K562 (cell line): ENCODE measurements at regions not wholly inside any gene's neighbourhood (a gene's known extent, or its start where the extent isn't known, plus 50 kb on each side); places are given as distances from the start of the nearest gene placed in this dataset.

ENCODE experiments used
- AFF4 ChIP-seq: sonication (generic); formaldehyde crosslinking; IDR thresholded peaks from 2 replicates; pipeline ENCODE4 v1.8.0; 2023; ENCODE audit warnings: mild to moderate bottlenecking, missing genetic modification reagents
- CREBBP ChIP-seq: IDR thresholded peaks from one replicate; pipeline ENCODE4 v1.6.1; 2012; ENCODE audit warnings: low read depth, mild to moderate bottlenecking, control low read depth, inconsistent platforms, low read length
- CTCF ChIP-seq, 3 experiments: IDR thresholded peaks in 2 of 3; conservative IDR thresholded peaks in 1 of 3; 2 replicates each; pipeline ENCODE4 v1.5.1; 2011 to 2012; ENCODE audit warnings: low read length in 3 of 3, mild to moderate bottlenecking in 3 of 3, control low read depth in 2 of 3, improper control_type of control experiment in 1 of 3, inconsistent platforms in 1 of 3, low read depth in 1 of 3, mixed read lengths in 1 of 3, moderate library complexity in 1 of 3; ENCODE audit not compliant: insufficient read depth in 2 of 3
- EP300 ChIP-seq: IDR thresholded peaks from 2 replicates; pipeline ENCODE4 v1.6.1; 2012; ENCODE audit warnings: low read length, improper control_type of control experiment
- GATA2 ChIP-seq: sonication (generic); formaldehyde crosslinking; IDR thresholded peaks from 2 replicates; pipeline ENCODE4 v1.4.0; 2020; ENCODE audit warnings: mild to moderate bottlenecking, missing genetic modification reagents
- GATAD2A ChIP-seq: fragments of 450-650 bp; IDR thresholded peaks from 2 replicates; pipeline ENCODE4 v1.6.1; 2017
- MAFF ChIP-seq: IDR thresholded peaks from 2 replicates; pipeline ENCODE4 v1.6.1; 2012; ENCODE audit warnings: low read length, improper control_type of control experiment
- MAX ChIP-seq: sonication (generic); formaldehyde crosslinking; IDR thresholded peaks from 2 replicates; pipeline ENCODE4 v1.9.0; 2022; ENCODE audit warnings: mild to moderate bottlenecking, missing genetic modification reagents
- ZNF124 ChIP-seq: sonication (generic); formaldehyde crosslinking; IDR thresholded peaks from 2 replicates; pipeline ENCODE4 v1.8.1; 2022; ENCODE audit warnings: missing genetic modification reagents

- TF ChIP-seq ZNF124 (CRISPR knock-in tag) = no peak
- no peak for TF ChIP-seq EP300
- no peak for TF ChIP-seq GATAD2A
- TF ChIP-seq AFF4 (CRISPR knock-in tag) = no peak
- no peak for TF ChIP-seq CREBBP
- TF ChIP-seq CTCF (IDR thresholded peaks at IDR 0.05 in 2 of 3, conservative IDR thresholded peaks at IDR 0.05 in 1 of 3; ENCODE audit: insufficient read depth in 2 of 3, low read depth in 1 of 3, low read length in 3 of 3) = no peak
- TF ChIP-seq GATA2 = no peak
- no peak for TF ChIP-seq MAFF
- TF ChIP-seq MAX = no peak
Measured at GRCh38 chr2:64228918-64229317, 84.7 kb upstream of the PELI1 start.
